Testis (tissue), 2 donors: ENCODE measurements at regions not wholly inside any gene's neighbourhood (a gene's known extent, or its start where the extent isn't known, plus 50 kb on each side); places are given as distances from the start of the nearest gene placed in this dataset.

Source experiments
- DNase-seq: peaks from one replicate; pipeline ENCODE4 v3.0.0-alpha.2; 2019
- H3K27ac ChIP-seq, 2 donors: fragments of 200-600 bp; sonication (generic); one replicate each; pipeline ENCODE4 v1.5.1; 2019
- H3K27me3 ChIP-seq: fragments of 200-600 bp; sonication (generic); one replicate; pipeline ENCODE4 v1.5.1; 2019
- H3K36me3 ChIP-seq: fragments of 200-600 bp; sonication (generic); one replicate; pipeline ENCODE4 v1.5.1; 2017; ENCODE audit warnings: low read depth; ENCODE audit errors: missing control alignments
- H3K4me1 ChIP-seq: fragments of 200-600 bp; sonication (generic); one replicate; pipeline ENCODE4 v1.5.1; 2019
- H3K4me3 ChIP-seq, 2 donors: fragments of 200-600 bp; sonication (generic); one replicate each; pipeline ENCODE4 v1.5.1; 2017 to 2019
- H3K9me3 ChIP-seq: fragments of 200-600 bp; sonication (generic); one replicate; pipeline ENCODE4 v1.5.1; 2017
- POLR2A ChIP-seq: fragments of 450-650 bp; IDR thresholded peaks from one replicate; pipeline ENCODE4 v1.6.1; 2017; ENCODE audit warnings: antibody characterized with exemption, mild to moderate bottlenecking, moderate library complexity
- WGBS, 2 donors: methylation state at CpG; one replicate each; pipeline ENCODE4 v1.1.5; 2018; 5-methylcytosine and 5-hydroxymethylcytosine counted together
- intact Hi-C: fragments of 100-400 bp; cut with DNase I; formaldehyde crosslinking; loops from one replicate; pipeline ENCODE4 v1.15.1; 2023; ENCODE audit warnings: low total_unique reads
- TF ChIP-seq, protein P1 (sequence below), 3 experiments: fragments of 450-650 bp in 2 of 3; fragments of 200-600 bp in 1 of 3; sonication (generic) in 1 of 3; IDR thresholded peaks; one replicate each; pipeline ENCODE4 v1.5.1; 2016 to 2019; ENCODE audit warnings: antibody characterized with exemption in 3 of 3, mild to moderate bottlenecking in 2 of 3, moderate library complexity in 1 of 3

DNA sequence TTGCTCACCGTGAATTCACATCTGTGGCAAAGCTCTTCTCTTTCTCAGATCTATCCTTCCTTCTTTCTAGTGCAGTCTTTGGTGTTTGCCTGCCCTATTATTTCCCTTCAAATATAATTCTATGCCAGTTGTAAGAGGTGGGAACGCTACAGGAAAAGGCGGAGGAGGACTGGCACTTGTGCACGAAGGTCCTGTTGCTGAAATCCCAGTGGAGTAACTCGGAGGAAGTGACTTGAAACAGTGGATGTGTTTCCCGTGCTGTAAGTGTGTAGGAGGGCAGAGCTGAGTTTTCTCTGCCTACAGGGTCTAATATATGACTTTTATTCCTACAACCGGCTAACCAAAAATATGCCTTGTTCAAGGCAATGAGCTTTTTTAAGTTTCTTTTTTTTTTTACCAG lies 754.8 kb downstream of the QKI start:
- intact Hi-C loops = no loop called here
- TF ChIP-seq POLR2A = no peak
- Histone ChIP-seq H3K36me3 (no peaks in the 10 kb centered on the region), H3K4me1 (no peaks in the 10 kb centered on the region), H3K9me3 (no peaks in the 10 kb centered on the region), H3K27ac (no peak overlapping the region), H3K27me3 (no peaks in the 10 kb centered on the region), H3K4me3 (no peak overlapping the region)
- DNase-seq = no peak
- 66 to 73% methylated on average over 7 of the region's 7 CpGs for WGBS, 2 donors

DNA sequence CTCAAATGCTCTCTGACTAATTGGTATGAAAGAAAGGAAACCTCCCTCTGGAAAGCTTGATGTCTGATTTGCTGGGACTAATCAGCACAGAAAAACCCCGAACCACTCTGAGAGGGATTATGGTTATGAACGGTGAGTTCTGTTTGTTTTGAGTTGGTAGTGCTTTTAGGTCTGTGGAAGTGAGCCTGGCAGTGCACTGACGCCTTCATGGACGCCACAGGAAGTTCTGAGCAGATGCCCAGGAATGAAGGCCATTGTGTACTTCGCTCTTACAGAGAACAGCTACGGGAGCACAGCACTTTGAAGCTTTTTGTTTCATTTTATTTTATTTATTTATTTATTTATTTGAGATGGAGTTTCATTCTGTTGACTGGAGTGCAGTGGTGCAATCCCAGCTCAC lies 754.1 kb downstream of the QKI start:
- TF ChIP-seq, protein P1, sequence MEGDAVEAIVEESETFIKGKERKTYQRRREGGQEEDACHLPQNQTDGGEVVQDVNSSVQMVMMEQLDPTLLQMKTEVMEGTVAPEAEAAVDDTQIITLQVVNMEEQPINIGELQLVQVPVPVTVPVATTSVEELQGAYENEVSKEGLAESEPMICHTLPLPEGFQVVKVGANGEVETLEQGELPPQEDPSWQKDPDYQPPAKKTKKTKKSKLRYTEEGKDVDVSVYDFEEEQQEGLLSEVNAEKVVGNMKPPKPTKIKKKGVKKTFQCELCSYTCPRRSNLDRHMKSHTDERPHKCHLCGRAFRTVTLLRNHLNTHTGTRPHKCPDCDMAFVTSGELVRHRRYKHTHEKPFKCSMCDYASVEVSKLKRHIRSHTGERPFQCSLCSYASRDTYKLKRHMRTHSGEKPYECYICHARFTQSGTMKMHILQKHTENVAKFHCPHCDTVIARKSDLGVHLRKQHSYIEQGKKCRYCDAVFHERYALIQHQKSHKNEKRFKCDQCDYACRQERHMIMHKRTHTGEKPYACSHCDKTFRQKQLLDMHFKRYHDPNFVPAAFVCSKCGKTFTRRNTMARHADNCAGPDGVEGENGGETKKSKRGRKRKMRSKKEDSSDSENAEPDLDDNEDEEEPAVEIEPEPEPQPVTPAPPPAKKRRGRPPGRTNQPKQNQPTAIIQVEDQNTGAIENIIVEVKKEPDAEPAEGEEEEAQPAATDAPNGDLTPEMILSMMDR (IDR thresholded peaks at IDR 0.05) = no peak
- TF ChIP-seq POLR2A = no peak
- Histone ChIP-seq H3K4me3 (no peak overlapping the region), H3K27ac (no peak overlapping the region), H3K36me3 (no peaks in the 10 kb centered on the region), H3K9me3 (no peaks in the 10 kb centered on the region), H3K4me1 (no peaks in the 10 kb centered on the region), H3K27me3 (no peaks in the 10 kb centered on the region)
- no peak for DNase-seq
- 50 to 53% methylated on average over 6 of the region's 6 CpGs for WGBS, 2 donors
- intact Hi-C loops = no loop called here

DNA sequence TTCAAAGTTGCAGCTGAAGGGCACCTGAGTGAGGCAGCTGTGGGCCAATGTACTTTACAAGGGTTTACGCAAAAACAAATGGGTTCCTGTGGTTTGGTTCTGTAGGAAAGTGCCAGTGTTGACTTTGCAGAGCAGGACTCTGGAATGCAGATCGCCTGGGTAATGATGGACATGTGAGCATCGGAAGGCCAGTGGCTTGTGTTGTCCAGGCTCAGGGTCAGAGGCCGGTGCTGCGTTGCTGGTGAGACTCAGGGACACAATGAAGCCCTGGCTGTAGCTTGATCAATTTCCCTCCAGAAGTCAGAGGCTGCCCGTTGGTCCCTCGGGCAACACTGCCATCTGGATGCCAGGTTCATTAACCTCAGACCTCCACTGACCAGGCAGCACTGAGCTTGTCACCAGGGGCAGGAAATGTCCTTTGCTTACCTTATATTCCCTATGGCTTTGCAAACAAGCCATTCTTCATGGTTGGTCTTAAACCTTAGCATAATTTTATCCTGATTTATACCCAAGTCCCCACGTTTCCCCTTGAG lies 753.4 kb downstream of the QKI start:
- TF ChIP-seq, protein P1 (IDR thresholded peaks at IDR 0.05) = no peak
- no peak for TF ChIP-seq POLR2A
- Histone ChIP-seq H3K27me3 (no peaks in the 10 kb centered on the region), H3K4me3 (no peak overlapping the region), H3K9me3 (no peaks in the 10 kb centered on the region), H3K27ac (no peak overlapping the region), H3K4me1 (no peaks in the 10 kb centered on the region), H3K36me3 (no peaks in the 10 kb centered on the region)
- DNase-seq = no peak
- 91 to 92% methylated on average over 8 of the region's 8 CpGs for WGBS, 2 donors
- intact Hi-C loops = no loop called here

DNA sequence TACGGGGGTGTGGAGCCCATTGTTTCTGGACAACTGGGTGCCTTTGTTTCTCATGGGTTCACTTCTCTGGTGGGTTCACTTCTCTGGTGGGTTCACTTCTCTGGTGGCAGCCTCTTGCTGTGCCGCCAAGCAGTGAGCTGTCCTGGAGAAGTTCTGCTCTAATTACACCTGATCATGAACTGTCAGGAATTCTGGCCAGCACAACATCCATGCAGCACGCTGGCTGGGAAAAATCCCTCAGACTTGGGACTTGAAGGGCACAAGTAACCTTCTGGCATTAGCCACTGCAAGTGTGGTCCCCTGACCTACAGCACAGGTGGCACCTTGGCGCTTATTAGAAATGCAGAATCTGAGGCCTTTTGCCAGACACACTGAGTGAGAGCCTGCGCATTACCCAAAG lies 752.5 kb downstream of the QKI start:
- Histone ChIP-seq H3K4me1 (no peaks in the 10 kb centered on the region), H3K27ac (no peak overlapping the region), H3K36me3 (no peaks in the 10 kb centered on the region), H3K4me3 (no peak overlapping the region), H3K27me3 (no peaks in the 10 kb centered on the region), H3K9me3 (no peaks in the 10 kb centered on the region)
- TF ChIP-seq, protein P1 (IDR thresholded peaks at IDR 0.05) = no peak
- TF ChIP-seq POLR2A = no peak
- 94 to 95% methylated on average over 4 to 5 of the region's 5 CpGs for WGBS, 2 donors
- intact Hi-C loops = no loop called here
- no peak for DNase-seq

DNA sequence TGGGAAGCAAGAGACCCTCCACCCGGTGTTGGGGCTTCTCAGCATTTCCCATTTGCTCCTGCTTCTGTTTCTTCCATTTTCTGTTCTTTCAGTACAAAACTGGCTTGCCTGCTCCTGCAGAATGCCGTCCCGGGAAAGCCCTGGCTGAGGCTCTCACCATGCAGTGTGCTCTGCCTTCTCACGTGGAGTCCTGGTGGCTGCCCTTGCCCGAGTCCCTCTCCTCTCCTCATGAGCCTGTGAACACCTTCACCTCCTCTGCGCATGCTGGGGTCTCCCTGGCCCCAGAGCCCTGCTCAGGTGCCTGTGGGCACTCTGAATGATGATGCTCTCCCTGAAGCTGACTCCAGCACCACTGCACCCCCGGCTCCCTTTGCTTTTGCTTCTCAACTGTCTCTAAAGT lies 752.0 kb downstream of the QKI start:
- intact Hi-C loops = no loop called here
- Histone ChIP-seq H3K36me3 (no peaks in the 10 kb centered on the region), H3K27me3 (no peaks in the 10 kb centered on the region), H3K9me3 (no peaks in the 10 kb centered on the region), H3K4me1 (no peaks in the 10 kb centered on the region), H3K27ac (no peak overlapping the region), H3K4me3 (no peak overlapping the region)
- no peak for DNase-seq
- TF ChIP-seq POLR2A = no peak
- TF ChIP-seq, protein P1 (IDR thresholded peaks at IDR 0.05) = no peak
- WGBS, 2 donors = 87 to 89% methylated on average over 7 of the region's 7 CpGs
